HG03066 (cell line): ENCODE measurements at regions not wholly inside any gene's neighbourhood (a gene's known extent, or its start where the extent isn't known, plus 50 kb on each side); places are given as distances from the start of the nearest gene placed in this dataset.
"Not testable (repeated sequence)": the region's sequence is repeated elsewhere in the genome, so short reads cannot be mapped to it uniquely, and the experiment has no call there.

ENCODE experiments used
- ATAC-seq: cut with Tn5 transposase; IDR thresholded peaks from one replicate; pipeline ENCODE4 v1.9.1; 2021; ENCODE audit warnings: low read depth; ENCODE audit not compliant: unreplicated experiment

DNA sequence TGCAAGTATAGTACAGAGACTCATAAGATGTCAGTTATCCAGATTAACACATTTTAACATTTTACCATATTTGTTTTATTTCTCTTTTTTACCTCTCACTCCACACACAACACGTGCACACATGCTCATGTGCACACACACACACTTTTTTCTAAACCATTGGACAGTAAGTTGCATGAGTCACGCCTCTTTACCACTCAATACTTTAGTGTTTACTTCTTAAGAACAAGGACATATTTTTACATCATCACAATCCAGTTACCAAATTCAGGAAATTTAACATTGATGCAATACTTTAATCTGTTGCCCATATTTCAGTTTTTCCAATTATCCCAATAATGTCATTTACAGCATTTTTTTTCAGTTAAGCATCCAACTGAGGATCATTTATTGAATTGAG is 109.0 kb downstream of the RIN2 start:
- no peak for ATAC-seq

DNA sequence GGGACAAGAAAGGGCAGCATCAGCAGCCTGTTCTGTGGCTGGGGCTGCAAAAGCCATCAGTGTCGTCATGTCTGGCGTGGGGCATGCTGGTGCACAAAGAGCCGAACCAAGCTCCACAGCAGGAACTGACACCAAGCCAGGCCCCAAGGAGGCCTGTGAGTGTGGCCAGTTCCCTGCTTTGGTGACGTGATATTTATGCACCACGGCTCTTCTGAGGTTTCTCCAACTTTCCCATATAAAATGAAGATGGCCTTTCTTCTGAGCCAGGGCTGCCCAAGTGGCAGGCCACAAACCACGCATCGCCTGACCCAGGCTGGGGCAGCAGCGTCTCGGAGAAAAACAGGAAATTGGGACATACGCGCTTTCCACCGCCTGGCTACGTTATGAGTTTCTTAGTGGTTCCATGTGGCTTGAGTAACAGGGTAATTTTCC is 109.9 kb downstream of the RIN2 start:
- ATAC-seq: no peak

DNA sequence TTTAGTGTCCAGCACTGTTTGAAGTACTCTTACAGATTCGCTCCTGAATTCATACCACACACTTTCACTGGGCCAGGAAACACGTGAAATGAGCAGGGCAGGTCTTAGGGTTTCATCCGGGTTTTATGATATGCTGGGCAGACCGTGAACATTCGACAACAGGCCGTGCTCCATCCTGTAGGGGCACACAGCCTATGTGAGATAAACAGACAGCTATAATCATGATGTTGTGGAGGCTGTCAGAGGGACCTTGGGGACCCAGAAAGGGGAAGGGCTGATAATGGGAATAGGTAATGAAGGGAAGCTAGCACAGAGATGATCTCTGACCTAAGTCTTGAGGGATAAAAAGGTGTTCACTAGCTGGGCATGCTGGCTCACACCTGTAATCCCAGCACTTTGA is 110.4 kb downstream of the RIN2 start:
- no peak for ATAC-seq

DNA sequence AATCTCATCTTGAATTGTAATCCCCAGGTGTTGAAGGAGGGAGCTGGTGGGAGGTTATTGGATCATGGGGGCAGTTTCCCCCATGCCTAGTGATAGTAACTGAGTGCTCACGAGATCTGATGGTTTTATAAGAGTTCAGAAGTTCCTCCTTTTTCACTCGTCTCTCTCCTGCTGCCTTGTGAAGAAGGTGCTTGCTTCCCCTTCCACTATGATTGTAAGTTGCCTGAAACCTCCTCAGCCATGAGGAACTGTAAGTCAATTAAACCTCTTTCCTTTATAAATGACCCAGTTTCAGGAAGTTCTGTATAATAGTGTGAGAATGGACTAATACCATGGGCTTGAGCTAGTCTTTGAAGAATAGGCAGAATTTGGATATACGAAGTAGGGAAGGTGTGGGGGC is 113.9 kb downstream of the RIN2 start:
- no peak for ATAC-seq

DNA sequence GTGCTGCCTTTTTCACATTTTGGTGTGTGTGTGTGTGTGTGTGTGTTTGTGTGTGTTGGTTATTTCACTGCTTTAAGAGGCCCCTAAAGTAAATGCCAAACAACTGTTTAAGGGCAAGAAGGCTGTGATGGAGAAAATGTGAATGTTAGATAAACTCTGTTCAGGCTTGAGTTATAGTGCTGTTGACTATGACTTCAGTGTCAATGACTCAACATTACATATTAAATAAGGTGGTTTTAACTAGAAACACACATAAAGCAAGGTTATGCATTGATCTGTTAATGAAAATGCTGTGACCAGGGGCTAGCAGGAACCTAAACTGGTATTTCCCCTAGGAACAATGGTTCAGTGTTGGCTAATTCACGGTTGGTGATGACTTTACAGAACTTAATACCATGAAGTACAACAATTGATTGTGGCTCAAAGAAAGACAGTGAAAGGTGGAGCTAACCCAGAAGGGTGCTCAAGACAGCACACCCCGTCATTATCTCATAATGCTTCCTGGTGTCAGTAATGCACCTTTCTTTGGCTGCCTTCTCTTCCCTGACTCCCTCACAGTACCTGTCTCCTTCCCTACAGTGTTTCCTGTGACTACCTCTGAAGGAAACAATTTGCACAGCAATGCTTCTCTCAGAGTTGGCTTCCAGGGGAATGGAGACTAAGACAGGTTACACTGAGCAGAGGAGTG is 116.1 kb downstream of the RIN2 start:
- no peak for ATAC-seq

DNA sequence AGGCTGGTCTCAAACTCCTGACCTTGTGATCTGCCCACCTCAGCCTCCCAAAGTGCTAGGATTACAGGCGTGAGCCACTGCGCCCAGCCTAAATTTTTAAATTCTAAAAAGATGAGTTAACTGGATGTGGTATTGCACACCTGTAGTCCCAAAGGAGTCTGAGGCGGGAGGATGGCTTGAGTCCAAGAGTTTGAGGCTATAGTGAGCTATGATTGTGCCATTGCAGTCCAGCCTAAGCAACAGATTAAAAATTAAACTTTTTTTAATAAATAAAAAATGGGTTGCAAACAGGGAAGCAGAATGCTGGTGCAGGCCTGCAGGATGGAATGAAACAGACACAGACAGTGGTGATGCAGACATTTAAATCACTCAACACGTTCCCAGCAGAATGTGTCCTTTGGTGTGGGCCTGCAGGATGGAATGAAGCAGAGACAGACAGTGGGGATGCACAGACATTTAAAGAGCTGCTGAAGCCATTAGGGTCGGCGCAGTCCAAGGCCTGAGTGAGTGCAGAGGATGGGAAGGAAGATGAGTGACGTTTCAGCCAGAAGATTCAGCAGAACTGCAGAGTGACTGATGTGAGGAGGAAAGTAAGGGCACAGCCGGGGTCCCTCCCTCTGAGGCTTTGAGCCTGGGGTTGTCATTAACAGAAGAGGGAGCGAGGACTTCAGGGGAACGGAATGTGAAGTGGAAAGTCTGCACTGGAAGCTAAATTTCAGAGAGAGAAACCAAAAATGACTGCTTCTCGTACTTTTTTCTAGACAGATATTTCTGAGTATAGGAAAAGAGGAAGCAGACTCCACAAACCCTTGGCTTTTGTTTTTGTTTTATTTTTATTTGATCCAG is 117.5 kb downstream of the RIN2 start:
- no peak for ATAC-seq

DNA sequence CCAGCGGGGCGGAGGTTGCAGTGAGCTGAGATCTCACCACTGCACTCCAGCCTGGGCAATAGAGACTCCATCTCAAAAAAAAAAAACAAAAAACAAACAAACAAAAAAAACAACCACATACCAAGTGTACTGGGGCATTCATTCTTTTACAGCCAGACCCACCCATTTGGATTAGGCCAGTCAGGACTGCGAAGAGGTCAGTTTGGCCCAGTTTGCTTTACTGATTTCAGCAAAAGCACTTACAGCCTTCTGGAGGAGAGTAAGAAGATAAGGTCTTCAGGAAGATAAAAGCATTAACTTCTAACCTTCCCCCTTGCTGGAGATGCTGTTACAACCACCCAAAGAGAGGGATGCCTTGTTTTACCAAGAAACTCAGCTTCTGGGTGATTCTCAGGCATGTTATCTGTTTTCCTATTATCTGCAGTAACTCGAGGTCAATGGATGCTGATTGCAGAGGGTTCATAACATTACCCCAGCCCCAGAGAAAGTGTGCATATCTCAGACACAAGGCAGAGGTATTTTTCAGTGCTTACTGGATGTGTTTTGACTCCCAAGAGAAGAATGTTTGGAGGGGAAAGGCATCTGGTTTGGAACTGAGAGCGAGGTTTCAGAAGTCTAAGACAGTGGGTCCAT is 118.9 kb downstream of the RIN2 start:
- no peak for ATAC-seq

DNA sequence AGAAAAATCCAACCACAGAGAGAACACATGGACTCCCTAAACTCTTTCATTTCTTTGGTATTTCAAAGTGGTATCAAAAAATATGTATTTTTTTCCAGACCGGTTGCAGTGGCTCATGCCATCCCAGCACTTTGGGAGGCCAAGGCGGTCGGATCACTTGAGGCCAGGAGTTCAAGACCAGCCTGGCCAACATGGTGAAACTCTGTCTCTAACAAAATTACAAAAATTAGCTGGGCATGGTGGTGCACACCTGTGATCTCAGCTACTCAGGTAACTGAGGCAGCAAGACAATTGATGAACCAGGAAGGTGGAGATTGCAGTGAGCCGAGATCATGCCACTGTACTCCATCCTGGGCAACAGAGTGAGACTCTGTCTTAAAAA is 121.8 kb downstream of the RIN2 start:
- ATAC-seq: not testable (repeated sequence)

DNA sequence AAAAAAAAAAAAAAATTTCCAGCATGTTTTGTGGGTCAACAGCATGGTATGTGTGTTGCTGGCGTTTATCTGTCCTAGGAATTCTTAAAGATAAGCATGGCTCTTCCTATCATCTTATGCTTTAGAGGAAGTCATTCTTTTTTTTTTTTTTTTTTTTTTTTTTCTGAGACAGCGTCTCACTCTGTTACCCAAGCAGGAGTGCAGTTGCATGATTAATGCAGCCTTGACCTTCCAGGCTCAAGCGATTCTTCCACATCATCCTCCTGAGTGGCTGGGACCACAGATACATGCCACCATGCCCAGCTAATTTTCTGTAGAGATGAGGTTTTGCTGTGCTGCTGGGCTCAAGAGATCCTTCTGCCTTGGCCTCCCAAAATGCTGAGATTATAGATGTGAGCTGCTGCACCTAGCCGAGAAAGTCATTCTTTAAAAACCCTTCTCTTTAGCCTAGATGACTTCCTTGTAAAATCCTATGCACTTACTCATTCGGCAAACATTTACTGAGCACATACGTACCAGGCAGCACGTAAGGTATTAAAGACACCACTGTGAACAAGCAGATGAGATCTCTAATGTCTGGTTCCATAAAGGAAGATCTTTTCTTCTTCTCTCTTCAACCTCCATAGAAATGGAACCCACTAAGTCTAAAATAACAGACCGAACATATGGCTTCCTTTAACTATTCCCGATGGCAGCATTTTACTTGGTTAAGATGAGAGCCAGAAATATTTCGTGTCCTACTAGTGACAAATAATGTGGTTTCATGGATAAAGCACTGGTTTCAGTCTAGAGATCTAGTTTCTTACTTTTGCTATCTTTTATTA is 122.4 kb downstream of the RIN2 start:
- ATAC-seq: no peak

DNA sequence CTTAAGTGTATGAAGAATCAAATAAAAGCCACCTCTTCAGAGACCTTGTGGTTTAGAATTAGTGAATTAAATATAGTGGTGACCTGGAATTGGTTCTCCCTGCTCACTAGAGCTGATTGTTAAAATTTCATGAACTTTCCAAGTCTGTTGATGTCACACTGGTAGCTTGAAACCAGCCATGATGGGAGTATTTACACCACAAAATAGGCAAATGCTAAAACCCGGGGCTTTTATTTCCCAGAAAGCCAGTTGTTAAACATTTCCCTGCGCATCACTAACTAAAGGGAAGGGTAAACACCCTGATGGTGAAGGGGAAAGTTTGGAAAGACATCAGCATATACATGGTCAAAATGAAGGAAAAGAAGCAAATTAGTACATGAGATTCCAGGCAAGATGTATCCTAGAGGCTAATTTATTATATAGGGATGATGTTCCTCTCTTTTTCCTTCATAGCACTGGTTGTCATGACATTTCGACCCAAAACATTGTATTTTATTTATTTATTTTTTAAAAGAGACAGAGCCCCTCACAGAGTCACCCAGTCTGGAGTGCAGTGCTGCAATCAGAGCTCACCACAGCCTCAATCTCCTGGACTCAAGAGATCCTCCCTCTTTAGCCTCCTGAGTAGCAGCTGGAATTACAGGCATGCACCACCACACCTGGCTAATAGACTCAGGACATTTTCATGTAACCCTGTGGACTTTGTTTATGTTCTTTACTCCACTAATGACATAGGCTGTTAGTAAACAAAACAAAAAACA is 123.2 kb downstream of the RIN2 start:
- no peak for ATAC-seq

DNA sequence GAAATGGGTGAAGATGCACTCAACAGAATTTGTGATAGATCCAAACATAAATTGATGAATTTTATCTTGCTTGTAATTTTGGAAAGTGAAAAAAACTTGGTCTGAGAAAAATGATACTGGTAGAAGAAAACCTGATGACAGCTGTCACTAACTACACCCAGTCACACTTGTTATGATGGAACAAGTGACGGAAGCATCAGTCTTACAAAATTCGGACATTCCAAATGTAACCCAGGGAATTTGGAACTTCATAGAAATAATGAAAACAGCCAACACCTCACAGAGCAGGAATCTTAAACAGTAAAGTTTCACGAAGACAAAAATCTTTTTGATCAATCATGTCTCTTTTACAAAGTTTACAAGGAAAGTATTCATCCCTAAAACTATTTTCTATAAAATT is 123.9 kb downstream of the RIN2 start:
- no peak for ATAC-seq

DNA sequence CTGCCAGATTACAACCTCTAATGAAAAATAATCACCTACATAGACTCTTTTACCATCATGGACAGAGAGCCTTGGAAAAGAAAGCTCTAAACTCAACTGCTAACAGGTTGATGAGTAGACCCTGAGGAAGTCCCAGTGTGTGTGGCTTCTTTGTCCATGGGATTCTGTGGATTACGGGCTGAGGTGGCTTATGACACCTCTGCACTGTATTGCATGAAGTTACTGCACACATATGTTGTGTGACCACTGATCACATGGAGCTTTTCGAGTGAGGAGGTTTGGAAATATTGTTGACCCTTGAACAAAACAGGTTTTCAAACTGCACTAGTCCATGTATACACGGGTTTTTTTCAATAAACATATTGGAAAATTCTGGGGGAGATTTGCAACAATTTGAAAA is 124.4 kb downstream of the RIN2 start:
- no peak for ATAC-seq

DNA sequence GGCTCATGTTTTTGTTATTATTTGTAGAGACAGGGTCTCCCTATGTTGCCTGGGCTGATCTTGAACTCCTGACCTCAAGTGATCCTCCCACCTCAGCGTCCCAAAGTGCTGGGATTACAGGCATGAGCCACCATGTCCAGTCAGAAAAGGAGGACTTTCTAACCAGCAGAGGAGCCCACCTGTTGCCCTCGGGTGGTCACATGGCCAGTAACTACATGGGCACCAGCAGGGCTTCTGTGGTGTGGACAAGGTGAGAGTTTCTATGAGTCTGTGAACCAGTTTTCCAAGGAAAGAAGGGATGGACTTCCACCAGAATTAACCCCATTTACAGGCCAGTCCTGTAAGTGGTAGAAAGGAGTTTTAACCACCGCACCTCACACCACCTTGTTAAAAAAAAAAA is 125.4 kb downstream of the RIN2 start:
- ATAC-seq: no peak

DNA sequence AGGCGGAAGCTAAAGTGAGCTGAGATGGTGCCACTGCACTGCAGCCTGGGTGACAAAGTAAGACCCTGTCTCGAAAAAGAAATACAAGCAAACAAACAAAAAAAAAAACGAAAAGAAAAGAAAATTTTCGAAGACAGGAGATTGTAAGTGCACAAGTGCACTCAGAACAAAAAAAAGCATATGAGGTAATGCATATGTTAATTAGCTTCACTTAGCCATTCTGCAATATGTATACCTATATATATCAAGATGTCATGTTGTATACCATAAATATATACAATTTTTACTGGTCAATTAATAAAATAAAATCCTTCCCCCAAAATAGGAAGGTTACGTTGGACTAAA is 127.5 kb downstream of the RIN2 start:
- ATAC-seq: no peak

DNA sequence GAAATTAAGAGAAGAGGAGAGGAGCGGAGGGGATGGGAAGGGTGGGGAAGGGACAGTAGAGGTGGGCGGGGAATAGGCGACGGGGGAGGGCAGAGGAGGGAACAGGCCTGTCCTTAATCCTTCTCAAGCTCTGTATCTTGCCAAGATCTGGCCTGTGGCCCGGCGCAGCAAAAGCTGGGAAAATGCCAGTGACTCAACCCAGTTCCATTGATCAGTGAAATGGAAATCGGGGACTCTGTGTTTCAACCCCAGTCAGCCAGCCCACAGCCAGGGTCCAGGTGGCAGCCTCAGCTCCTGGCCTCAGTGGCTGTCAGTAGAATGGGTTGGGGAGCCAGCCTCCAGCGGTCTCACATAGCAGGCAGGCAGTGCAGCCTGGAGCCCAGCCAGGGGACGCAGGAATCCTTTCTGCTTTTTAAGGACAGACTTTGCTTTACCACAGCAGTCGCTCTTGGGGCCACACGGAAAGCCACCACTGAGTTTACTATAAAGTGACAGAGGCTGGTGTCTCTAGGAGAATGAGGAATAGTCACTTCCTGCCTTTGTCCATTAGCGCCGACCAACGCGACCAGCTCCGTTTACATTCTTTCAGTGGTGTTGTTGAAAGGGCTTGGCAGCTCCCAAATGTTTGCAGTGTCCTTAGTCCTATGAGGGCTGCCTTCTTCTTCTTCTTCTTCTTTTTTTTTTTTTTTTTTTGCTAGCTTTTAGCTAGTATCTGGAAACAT is 128.0 kb downstream of the RIN2 start:
- ATAC-seq: no peak

DNA sequence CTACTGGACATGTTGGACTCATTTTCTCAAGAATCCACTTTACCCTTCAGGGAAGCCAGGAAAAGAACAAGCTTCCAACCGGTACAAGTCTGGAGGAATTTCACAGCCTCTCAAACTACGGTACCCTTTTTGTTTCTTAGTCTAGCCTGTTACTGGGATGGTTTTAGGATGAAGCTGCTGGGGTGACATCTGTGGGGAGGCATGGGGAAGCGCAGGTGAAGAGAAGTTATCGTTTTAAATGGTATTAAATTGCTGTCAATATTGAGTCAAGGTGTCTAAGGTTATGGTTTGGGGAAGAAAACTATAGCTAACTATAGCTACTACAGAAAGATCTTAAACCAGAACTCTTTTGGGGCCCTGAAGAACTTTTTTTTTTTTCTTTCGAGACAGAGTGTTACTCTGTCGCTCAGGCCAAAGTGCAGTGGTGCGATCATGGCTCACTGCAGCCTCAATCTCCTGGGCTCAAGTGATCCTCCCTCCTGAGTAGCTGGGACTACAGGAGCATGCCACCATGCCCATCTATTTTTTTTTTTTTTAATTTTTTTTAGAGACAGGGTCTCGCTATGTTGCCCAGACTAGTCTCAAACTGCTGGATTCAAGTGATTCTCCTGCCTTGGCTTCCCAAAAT is 128.7 kb downstream of the RIN2 start:
- ATAC-seq: no peak

DNA sequence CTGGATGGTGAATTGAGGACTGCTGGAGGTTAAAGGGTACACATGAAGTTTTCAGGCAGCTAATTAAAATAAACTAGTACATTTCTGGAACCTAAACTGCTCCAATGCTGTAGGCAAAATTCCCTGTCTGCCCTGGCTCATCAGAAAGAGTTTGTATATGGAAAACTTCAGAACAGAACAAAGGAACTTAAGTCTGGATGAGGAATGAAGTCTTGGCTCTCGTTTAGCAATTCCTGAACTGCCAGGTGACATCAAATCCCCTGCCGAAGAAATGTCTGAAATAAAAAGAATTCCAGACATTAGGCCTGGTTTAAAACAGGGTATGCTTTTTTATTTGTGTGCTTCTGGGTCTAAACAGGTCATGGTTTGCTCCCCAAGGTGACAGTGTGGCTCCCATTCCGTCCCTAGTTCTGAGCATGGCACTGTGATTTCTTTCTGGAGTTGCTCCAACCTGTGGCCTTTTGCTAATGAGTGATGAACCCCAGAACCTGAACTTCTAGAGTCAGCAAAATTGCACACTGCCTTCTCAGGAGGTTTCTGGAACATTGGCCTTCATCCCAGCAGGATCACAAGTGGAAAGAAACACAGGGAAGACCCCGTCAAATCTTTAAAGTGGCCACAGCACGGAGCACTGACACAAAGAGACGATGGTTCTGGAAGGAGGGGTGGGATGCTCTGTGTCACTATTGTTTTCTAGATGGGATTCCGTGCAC is 129.4 kb upstream of the NAA20 start:
- ATAC-seq: no peak

DNA sequence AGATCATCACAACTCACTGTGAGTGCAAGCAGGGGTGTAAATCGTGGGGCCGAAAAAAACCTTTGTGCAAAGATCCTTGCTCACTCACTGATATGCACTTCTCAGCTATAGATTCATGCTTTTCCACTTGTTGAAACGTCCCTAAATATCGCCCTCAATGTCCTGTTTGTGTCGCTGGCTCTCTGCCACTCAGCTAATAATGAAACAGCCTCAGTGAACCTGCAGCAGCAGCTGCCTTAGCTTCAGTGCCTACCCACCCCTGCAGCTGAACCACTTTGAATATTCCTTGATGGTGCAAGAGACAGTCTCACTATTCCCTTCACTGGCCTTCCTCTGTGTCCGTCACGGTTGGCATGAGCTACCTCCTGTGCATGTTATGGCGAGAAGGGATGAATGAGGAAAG is 128.9 kb upstream of the NAA20 start:
- ATAC-seq: no peak
